ENCODE measurements at regions not wholly inside any gene's neighbourhood (a gene's known extent, or its start where the extent isn't known, plus 50 kb on each side); places are given as distances from the start of the nearest gene placed in this dataset.

DNA sequence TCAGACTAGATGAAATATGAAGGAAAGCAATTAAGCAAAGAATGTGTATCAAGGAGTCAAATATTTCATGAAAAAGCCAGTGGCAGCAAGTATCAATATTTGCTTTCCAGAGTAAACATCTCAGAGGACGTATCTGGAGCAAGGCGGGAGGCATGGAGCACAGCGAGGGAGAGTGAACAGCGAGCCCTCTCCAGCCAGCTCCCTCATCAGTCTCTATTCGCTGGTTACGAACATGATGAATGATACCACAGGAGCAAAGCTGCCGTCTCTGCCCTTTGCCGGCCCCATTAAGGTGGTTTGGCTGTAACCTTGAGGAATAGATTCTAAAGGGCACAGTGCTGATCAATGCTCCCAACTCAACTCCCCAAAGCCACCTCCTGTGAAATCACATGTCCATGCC, 95.8 kb downstream of the CCNA1 start:
- H2BK20ac ChIP-seq (ENCODE audit: low read length), result no peak overlapping the region
- no peak overlapping the region for H3K23ac ChIP-seq (ENCODE audit: insufficient read length)
- no peak overlapping the region for H3K9ac ChIP-seq (replicated peaks in 1 of 4; ENCODE audit: extremely low read depth in 1 of 4, low read depth in 3 of 4, low read length in 3 of 4)
- H3K4ac ChIP-seq (replicated peaks; ENCODE audit: insufficient read length, low read depth, low read length), result no peak overlapping the region
- H3K9me3 ChIP-seq (ENCODE audit: insufficient read depth in 2 of 2, low read depth in 1 of 2, low read length in 1 of 2), result peaks cover 3% of the 10 kb centered on the region in 2 experiments; a peak in 2 of 4 replicates
- no peak overlapping the region for H3K4me3 ChIP-seq (ENCODE audit: extremely low read depth in 1 of 4, insufficient read depth in 2 of 4, low read depth in 3 of 4, low read length in 4 of 4)
- H2BK120ac ChIP-seq (replicated peaks; ENCODE audit: low read depth, low read length), result no peak overlapping the region
- FAIRE-seq, result no peak
- H3K27ac ChIP-seq (ENCODE audit: low read depth, low read length), result no peak overlapping the region
- CTCF ChIA-PET (ENCODE audit: partially characterized antibody), result no interaction called here
- no peak overlapping the region for H4K91ac ChIP-seq (replicated peaks; ENCODE audit: insufficient read length, low read length)
- H3K56ac ChIP-seq (replicated peaks; ENCODE audit: insufficient read length, low read depth, low read length), result no peak overlapping the region
- H3K14ac ChIP-seq (ENCODE audit: insufficient read length), result no peak overlapping the region
- no peak overlapping the region for H2BK15ac ChIP-seq (ENCODE audit: low read length)
- no peaks in the 10 kb centered on the region for H3K23me2 ChIP-seq (ENCODE audit: low read depth, low read length)
- H4K8ac ChIP-seq (ENCODE audit: extremely low read depth, insufficient read depth, low read length), result no peak overlapping the region
- no peak for DNase-seq (ENCODE audit: low read depth in 1 of 2, low spot score in 2 of 2)
- no peak overlapping the region for H2BK5ac ChIP-seq (ENCODE audit: low read depth, low read length)
- H3K79me1 ChIP-seq (ENCODE audit: low read depth, low read length), result no peaks in the 10 kb centered on the region
- H2AFZ ChIP-seq (ENCODE audit: low read length), result no peak overlapping the region
- H3K4me2 ChIP-seq (ENCODE audit: insufficient read depth in 1 of 2, low read depth in 2 of 2, low read length in 2 of 2), result no peak overlapping the region
- H4K20me1 ChIP-seq (replicated peaks in 1 of 2; ENCODE audit: control insufficient read depth in 1 of 2, insufficient read depth in 2 of 2, low read length in 2 of 2), result no peaks in the 10 kb centered on the region
- H2AK5ac ChIP-seq (ENCODE audit: low read depth, low read length), result no peak overlapping the region
- peaks cover 0 to 7% (median 3%) of the 10 kb centered on the region in 4 experiments; a peak in 2 of 7 replicates for H3K4me1 ChIP-seq (replicated peaks in 1 of 4; ENCODE audit: control insufficient read depth in 3 of 4, insufficient read depth in 4 of 4, low read length in 3 of 4)
- H3K18ac ChIP-seq (ENCODE audit: extremely low read depth, low read length), result no peak overlapping the region
- POLR2A ChIA-PET (ENCODE audit: partially characterized antibody), result no interaction called here
- H4K5ac ChIP-seq (ENCODE audit: insufficient read length, low read depth, low read length), result no peak overlapping the region
- H3K79me2 ChIP-seq (ENCODE audit: control insufficient read depth in 1 of 2, insufficient read depth in 2 of 2, low read length in 2 of 2), result no peaks in the 10 kb centered on the region
- WGBS, 2 experiments (ENCODE audit: extremely low coverage in 1 of 2, insufficient coverage in 1 of 2, insufficient read length in 1 of 2, insufficient replicate concordance in 2 of 2, low coverage in 1 of 2, low lambda C conversion rate in 2 of 2, missing lambda C conversion rate in 1 of 2), result 83% methylated on average over 8 of the region's 8 CpGs; no CpG with 5 or more reads in 1 of the 2 experiments
- H3K27me3 ChIP-seq (replicated peaks in 1 of 4; ENCODE audit: control insufficient read depth in 3 of 4, extremely low read depth in 1 of 4, insufficient read depth in 3 of 4, low read length in 3 of 4), result no peaks in the 10 kb centered on the region; a peak in 1 of 7 replicates
- no peaks in the 10 kb centered on the region for H3K36me3 ChIP-seq (ENCODE audit: control insufficient read depth in 2 of 4, insufficient read depth in 4 of 4, low read length in 3 of 4)
- H2BK12ac ChIP-seq (ENCODE audit: low read depth, low read length), result no peak overlapping the region
- TF ChIP-seq KDM5A (IDR thresholded peaks at IDR 0.05; ENCODE audit: low read length) (no peak), RFX5 (IDR thresholded peaks at IDR 0.05; ENCODE audit: borderline replicate concordance, low read depth, low read length) (no peak), FOSL1 (IDR thresholded peaks at IDR 0.05; ENCODE audit: insufficient read depth, low read depth, low read length) (no peak), EP300 (IDR thresholded peaks at IDR 0.05; ENCODE audit: borderline replicate concordance in 1 of 2, low read depth in 2 of 2, low read length in 2 of 2) (no peak), TAF7 (optimal IDR thresholded peaks at IDR 0.05; ENCODE audit: borderline replicate concordance, low read depth, low read length) (no peak), JUND (IDR thresholded peaks at IDR 0.05; ENCODE audit: low read length) (no peak), NANOG (IDR thresholded peaks at IDR 0.05; ENCODE audit: insufficient read depth, low read depth, low read length, poor library complexity, severe bottlenecking) (no peak), SIRT6 (IDR thresholded peaks at IDR 0.05; ENCODE audit: low read length) (no peak), BCL11A (IDR thresholded peaks at IDR 0.05; ENCODE audit: low read depth in 2 of 2, low read length in 2 of 2) (no peak), BRCA1 (IDR thresholded peaks at IDR 0.05; ENCODE audit: low read depth, low read length) (no peak), E2F6 (IDR thresholded peaks at IDR 0.05) (no peak)
- TF ChIP-seq, protein P1, sequence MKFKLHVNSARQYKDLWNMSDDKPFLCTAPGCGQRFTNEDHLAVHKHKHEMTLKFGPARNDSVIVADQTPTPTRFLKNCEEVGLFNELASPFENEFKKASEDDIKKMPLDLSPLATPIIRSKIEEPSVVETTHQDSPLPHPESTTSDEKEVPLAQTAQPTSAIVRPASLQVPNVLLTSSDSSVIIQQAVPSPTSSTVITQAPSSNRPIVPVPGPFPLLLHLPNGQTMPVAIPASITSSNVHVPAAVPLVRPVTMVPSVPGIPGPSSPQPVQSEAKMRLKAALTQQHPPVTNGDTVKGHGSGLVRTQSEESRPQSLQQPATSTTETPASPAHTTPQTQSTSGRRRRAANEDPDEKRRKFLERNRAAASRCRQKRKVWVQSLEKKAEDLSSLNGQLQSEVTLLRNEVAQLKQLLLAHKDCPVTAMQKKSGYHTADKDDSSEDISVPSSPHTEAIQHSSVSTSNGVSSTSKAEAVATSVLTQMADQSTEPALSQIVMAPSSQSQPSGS (IDR thresholded peaks at IDR 0.05; ENCODE audit: low read length), result no peak
